ENCODE measurements at regions not wholly inside any gene's neighbourhood (a gene's known extent, or its start where the extent isn't known, plus 50 kb on each side); places are given as distances from the start of the nearest gene placed in this dataset.

GRCh38 chr10:108238261-108238660 lies 1073.8 kb upstream of the SORCS1 start:
- TF ChIP-seq CTCF (IDR thresholded peaks at IDR 0.05; ENCODE audit: control extremely low read depth, extremely low read depth, low read depth, missing control alignments) = no peak
- POLR2A ChIA-PET = no interaction called here
- CTCF ChIA-PET = interaction anchor here (1.5 to 2.0 kb wide), 2 partner anchors 11 to 16 kb away, joined by 4 to 7 read pairs; no protein-coding TSS in a partner anchor
- DNase-seq (ENCODE audit: extremely low spot score) = no peak

GRCh38 chr10:108230478-108231170 lies 1066.1 kb upstream of the SORCS1 start:
- ChIA-PET CTCF (interaction anchor here (1.0 to 1.2 kb wide), 2 partner anchors 9 to 27 kb away, joined by 3 to 4 read pairs; no protein-coding TSS in a partner anchor), POLR2A (no interaction called here)
- DNase-seq (ENCODE audit: extremely low spot score) = no peak
- TF ChIP-seq CTCF (IDR thresholded peaks at IDR 0.05; ENCODE audit: control extremely low read depth, extremely low read depth, low read depth, missing control alignments) = no peak

- POLR2A ChIA-PET = no interaction called here
- no peak for DNase-seq (ENCODE audit: extremely low spot score)
- CTCF ChIA-PET = no interaction called here
Observed at GRCh38 chr10:108208732-108209131, 1044.2 kb upstream of the SORCS1 start.

GRCh38 chr10:108208038-108208437 lies 1043.5 kb upstream of the SORCS1 start:
- TF ChIP-seq CTCF (IDR thresholded peaks at IDR 0.05; ENCODE audit: control extremely low read depth, extremely low read depth, low read depth, missing control alignments) = no peak
- ChIA-PET CTCF (no interaction called here), POLR2A (no interaction called here)
- no peak for DNase-seq (ENCODE audit: extremely low spot score)

More at GRCh38 chr10:108208732-108209131, 1044.2 kb upstream of the SORCS1 start:
- no peak for TF ChIP-seq CTCF (IDR thresholded peaks at IDR 0.05; ENCODE audit: control extremely low read depth, extremely low read depth, low read depth, missing control alignments)

- POLR2A ChIA-PET = interaction anchor here (0.7 kb wide), 1 partner anchor 273 kb away, joined by 3 read pairs; no protein-coding TSS in a partner anchor
- CTCF ChIA-PET = interaction anchor here (0.6 to 4.5 kb wide), 25 partner anchors 8 to 1499 kb away, joined by 3 to 46 read pairs (median 3); no protein-coding TSS in a partner anchor
- peak; percentile 74 for TF ChIP-seq CTCF (IDR thresholded peaks at IDR 0.05; ENCODE audit: control extremely low read depth, extremely low read depth, low read depth, missing control alignments)
- peak; percentile 22 for DNase-seq (ENCODE audit: extremely low spot score)
Observed at GRCh38 chr10:108204528-108205305, 1040.2 kb upstream of the SORCS1 start.

- POLR2A ChIA-PET = interaction anchor here (0.7 kb wide), 1 partner anchor 273 kb away, joined by 3 read pairs; no protein-coding TSS in a partner anchor
- no peak for TF ChIP-seq CTCF (IDR thresholded peaks at IDR 0.05; ENCODE audit: control extremely low read depth, extremely low read depth, low read depth, missing control alignments)
- no peak for DNase-seq (ENCODE audit: extremely low spot score)
- CTCF ChIA-PET = interaction anchor here (0.7 to 4.5 kb wide), 24 partner anchors 10 to 1499 kb away, joined by 3 to 46 read pairs (median 4); no protein-coding TSS in a partner anchor
Observed at GRCh38 chr10:108203905-108204527, 1039.5 kb upstream of the SORCS1 start.

All from GM10248 (cell line).